GM12864 (cell line): ENCODE measurements at regions not wholly inside any gene's neighbourhood (a gene's known extent, or its start where the extent isn't known, plus 50 kb on each side); places are given as distances from the start of the nearest gene placed in this dataset.

Source experiments
- DNase-seq: peaks from one replicate; pipeline ENCODE4 v3.0.0-alpha.2; 2011; ENCODE audit warnings: low read depth
- H3K4me3 ChIP-seq: 2 replicates; pipeline ENCODE4 v1.5.1; 2011; ENCODE audit warnings: mild to moderate bottlenecking, low read depth, low read length, control low read depth
- CTCF ChIP-seq: IDR thresholded peaks from 2 replicates; pipeline ENCODE4 v1.5.1; 2011; ENCODE audit warnings: low read depth, mild to moderate bottlenecking, moderate library complexity, low read length, control low read depth, inconsistent platforms; ENCODE audit errors: missing control alignments

- no peak overlapping the region for H3K4me3 ChIP-seq
- DNase-seq = no peak
- no peak for TF ChIP-seq CTCF
These were observed 164.7 kb upstream of the MYL2 start for GRCh38 chr12:111085096-111085495.

- TF ChIP-seq CTCF = no peak
- H3K4me3 ChIP-seq = no peak overlapping the region
- DNase-seq = no peak
These were observed 164.2 kb upstream of the MYL2 start for GRCh38 chr12:111084605-111085004.

- no peak overlapping the region for H3K4me3 ChIP-seq
- no peak for DNase-seq
- TF ChIP-seq CTCF = no peak
These were observed 163.8 kb upstream of the MYL2 start for GRCh38 chr12:111084158-111084557.

GRCh38 chr12:111081600-111081999 is 161.2 kb upstream of the MYL2 start:
- no peak for TF ChIP-seq CTCF
- DNase-seq = no peak
- H3K4me3 ChIP-seq = no peak overlapping the region

GRCh38 chr12:111078731-111079130 is 158.4 kb upstream of the MYL2 start:
- H3K4me3 ChIP-seq = no peak overlapping the region
- no peak for DNase-seq
- no peak for TF ChIP-seq CTCF

- no peak overlapping the region for H3K4me3 ChIP-seq
- TF ChIP-seq CTCF = no peak
- no peak for DNase-seq
These were observed 156.5 kb upstream of the MYL2 start for GRCh38 chr12:111076611-111077451.

GRCh38 chr12:111076199-111076598 is 155.8 kb upstream of the MYL2 start:
- no peak for DNase-seq
- no peak for TF ChIP-seq CTCF
- no peak overlapping the region for H3K4me3 ChIP-seq
